Stimulated activated CD8-positive, alpha-beta memory T cell treated with anti-CD3 and anti-CD28 coated beads, Interleukin-12 subunit alpha, Interleukin-12 subunit beta, amount 100 ng/mL, for 1 hour (primary cell): ENCODE measurements at regions not wholly inside any gene's neighbourhood (a gene's known extent, or its start where the extent isn't known, plus 50 kb on each side); places are given as distances from the start of the nearest gene placed in this dataset.

Source experiments
- DNase-seq: peaks from one replicate; pipeline ENCODE4 v3.0.0-alpha.2; 2020; ENCODE audit warnings: low read depth

DNA sequence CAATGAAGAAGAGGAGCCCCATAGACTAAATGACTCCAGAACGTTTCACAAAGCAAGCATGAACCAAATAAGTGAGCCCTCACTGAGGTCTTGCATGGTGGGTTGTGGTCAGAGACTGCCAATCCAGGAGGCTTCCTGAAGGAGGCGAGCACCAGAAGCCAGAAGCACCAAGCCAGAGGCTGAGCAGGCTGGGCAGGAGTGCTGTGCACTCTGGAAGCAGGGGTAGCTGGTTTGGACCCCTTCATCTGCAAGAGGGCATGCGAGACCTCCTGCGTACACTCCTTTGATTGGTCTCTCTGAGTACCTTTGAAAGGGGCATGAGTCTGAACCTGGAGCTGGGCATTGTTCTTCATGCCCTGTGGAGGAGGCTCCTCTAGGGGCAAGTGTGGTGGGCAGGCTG lies 192.5 kb downstream of the HAUS1 start:
- no peak for DNase-seq

DNA sequence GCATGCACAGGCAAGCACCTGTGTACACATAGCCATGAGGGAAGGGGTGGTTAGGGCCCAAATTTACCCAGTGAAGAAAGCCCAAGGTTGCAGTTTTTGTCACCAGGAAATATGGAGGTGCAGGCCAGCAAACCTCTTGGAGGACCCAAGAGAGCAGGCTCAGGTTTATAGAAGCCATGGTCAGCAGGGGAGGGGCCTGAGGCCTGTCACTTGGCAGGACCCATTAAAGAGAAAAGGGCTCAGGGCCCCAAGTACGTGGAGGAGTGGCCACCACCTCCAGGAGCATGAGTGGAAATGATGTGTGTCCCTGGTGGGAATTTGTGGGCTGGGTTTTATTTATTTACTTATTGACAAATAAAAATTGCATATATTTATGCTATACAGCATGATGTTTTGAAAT lies 192.9 kb downstream of the HAUS1 start:
- DNase-seq = no peak

DNA sequence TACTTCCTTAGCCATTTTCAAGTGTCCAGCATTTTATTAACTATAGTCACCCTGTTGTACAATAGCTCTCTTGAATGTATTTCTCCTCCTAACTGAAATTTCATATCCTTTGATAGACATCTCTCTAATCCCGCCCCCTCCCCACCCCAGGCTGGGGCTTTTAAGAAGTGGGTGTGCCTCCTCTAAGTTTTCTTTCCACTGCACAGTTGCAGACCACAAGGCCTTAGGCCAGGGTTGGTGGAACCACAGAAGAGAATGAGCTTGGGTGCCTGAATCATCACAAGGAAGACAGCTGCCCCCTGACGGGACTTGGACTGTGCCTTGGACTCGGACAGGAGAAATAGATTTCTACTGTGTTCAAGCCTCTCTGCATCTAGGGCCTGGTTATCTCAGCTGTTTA lies 193.4 kb downstream of the HAUS1 start:
- DNase-seq = no peak

DNA sequence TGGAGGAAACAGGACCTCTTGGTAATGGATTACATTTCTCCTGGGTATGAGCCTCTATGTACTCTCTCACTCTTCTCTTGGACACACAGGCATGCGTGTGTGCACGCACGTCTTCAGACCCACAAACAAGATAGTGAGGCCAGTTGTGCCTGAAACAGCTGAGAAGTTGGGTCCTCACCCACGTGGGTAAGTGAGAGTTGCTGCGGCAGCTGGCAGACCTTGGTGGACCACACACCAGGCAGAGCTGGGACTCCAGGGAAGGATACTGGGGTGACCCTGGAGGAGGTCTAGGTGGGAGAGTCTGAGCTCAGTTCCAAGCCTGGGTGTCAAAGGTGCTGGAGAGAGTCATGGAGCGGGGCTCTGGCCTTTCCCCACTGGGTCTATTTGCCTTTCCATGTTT lies 194.3 kb downstream of the HAUS1 start:
- no peak for DNase-seq

DNA sequence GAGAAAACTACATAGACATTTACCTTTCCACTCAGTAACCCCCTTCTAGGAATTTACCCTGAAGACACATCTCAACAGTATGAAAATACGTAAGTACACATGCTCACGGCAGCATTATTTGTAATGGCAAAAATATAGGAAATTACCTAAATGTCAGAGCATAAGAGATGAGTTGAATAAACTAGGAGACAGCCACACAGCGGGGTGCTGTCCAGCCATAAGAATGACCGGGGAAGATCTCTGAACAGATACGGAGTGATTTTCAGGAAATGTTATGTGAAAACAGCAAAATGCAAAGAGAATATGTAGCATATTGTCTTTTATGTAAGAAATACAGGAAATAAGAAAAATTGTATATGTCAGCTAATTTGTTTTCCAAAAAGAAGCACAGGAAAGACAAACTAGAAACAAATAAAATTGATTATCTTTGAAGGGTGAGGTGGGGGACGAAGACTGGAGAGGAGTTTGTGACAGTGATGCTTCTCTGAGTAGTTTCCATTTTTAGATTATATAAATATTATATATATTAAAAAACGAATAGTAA lies 195.4 kb downstream of the HAUS1 start:
- DNase-seq = no peak

DNA sequence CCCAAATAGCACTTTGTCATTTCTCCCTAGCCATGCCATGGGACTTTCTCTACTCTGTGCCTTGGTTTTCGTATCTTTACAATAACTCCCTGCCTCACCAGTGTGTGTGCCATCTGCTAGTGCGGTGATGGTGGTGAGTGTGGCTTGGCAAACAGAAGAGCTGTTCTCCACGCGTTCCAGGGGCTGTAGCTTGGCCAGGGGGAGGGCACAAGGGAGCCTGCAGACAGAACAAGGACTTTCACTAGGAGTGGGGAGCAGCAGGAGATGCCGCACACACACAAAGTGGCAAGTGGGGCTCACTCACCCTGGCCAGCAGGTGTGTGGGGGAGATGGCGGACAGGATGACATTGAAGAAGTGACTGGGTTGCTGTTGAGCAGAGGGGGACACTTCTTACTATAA lies 196.9 kb downstream of the HAUS1 start:
- no peak for DNase-seq

DNA sequence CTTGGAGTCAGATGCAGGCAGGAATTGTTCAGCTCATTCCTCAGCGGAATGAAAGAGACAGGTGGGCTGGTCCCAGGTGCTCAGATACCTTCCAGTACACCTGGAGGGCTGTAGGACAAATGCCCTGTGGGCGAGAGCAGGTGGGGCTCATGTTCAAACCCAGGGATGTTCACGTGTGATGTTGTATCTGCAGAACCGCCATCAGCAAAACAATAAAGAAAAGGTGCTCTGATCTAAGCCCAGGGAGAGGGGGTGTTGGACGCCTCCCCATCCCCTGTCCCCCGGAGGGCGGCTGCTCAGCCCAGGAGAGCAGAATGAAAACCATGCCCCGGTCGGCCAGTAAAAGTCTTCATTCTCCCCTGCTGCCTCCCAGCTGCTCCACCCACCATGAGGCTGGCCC lies 197.4 kb downstream of the HAUS1 start:
- no peak for DNase-seq

DNA sequence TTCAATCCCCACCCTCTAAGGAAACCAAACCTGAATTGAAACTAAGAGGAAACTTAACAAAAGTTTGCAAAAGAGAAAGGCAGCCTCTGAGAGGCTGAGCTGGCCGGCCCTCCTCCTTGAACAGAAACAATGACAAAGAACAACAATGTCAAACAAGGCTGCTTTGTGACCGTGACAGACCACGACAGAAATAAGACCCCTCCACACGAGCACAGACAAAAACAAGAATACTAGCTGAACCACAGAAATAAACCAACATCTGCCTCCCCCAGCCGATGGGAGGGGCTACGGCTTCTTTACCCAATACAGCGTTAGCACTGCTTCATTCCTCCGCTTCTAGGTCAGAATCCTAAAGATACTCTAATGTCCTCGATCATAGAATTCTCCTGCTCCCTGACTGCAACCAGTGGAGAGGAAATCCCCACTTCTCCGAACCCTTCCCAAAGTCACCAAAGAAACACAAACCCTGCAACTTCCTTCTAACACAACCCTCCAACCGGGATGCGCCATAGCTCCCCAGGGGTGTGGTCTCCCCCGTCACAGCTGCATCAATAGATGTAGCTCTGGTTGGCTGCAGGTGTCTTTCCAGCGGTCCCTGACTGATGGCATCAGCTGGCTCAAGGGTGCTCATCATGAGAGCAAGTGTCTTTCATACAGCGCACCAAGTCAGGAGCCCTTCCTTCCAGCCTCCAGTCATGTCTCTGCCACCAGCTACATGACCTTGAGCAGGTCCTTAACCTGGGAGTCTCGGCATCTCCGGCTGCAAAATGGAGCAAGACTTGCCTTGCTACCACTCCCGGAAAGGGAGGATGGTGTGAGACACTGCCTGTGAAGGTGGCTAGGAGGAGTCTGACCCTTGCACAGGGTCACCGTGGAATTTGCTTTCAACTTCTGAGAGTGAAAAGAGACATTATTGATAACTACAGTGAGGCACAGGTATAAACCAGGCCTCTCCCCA lies 198.6 kb downstream of the HAUS1 start:
- DNase-seq = no peak

DNA sequence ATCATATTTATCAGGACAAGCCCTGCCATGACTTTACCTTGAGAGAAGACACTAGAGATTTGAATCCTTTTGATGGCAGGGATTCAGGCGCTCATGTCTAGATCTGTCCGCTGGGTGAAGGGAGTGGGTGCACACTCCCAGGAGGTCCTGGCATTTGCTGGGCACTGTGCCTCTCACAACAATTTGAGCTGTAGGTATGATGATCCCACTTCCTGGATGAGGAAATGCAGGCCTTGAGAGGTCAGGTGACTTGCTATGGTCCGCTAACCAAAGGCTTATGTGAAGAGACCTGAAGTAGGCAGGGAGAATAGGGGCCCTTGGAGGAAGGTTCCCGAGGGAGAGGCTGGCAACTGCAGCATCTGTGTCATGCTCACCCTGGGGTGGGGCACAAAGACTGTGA lies 206.1 kb downstream of the HAUS1 start:
- DNase-seq = no peak

DNA sequence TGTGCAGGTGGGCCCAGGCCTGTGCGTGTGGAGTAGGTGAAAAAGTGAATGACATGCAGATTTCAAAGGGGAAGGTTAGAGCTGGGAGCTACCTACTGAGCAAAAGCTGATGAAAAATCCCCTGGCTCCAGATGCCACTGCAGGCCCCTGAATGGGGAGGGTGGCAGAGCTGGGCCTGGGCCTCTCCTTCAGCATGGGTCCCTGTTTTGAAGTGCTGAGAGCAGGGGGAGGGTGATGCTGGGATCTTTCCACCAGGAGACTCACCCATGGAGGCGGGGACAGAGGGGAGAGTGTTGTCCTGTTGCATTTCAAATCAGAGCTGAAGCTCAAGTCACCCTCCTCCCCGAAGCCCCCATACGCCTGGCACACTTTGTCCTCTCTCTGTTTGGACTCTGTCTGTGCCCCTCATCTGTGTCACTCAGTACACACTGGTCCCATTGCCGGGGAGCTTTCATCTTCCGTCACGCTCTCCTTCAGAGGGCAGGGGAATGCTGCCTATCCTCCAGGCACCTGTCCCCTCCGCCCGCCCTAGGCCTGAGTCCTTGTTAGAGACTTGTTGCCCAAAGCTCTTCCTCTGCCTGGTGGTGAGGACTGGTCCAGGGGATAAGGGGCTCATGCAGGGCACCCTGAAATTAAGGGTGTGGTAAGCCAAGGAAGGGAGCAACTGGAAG lies 206.6 kb downstream of the HAUS1 start:
- no peak for DNase-seq

DNA sequence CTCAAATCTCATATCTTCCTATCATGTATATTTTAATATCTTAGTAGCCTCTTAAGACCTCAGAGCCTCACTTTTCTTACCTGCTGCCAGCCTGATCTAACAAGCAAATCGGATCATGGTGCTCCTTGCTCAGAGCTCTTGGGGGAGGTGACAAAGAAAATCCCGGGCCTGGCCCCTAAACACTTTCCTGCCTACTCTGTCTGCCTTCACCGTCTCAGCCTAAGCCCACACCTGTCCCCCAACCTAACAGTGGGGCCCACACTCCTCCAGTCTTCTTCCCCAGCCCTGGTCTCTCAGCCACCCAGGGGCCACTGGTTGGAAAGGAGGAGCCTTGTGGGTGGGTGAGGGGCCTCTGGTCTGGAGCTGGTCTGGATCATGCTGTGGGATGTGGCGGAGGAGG lies 207.3 kb downstream of the HAUS1 start:
- DNase-seq = no peak

DNA sequence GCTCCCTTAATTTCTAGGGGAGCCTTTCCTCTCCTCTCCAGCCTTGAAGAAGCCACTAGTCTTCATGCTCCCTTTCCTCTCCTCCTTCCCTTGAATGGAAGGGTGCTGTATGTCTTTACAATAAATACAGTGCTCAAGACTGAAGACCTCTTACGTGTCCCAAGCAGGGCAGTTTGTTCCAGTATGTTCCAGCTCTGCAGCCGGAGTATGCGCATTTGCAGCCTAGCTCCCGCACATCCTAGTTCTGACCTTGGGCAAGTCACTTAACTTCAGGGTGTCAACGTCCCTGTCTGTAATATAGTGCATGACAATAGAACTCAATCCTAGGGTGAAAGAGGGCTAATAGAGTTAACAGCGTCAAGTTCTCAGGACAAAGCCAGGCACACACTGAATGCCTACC lies 208.0 kb downstream of the HAUS1 start:
- no peak for DNase-seq

DNA sequence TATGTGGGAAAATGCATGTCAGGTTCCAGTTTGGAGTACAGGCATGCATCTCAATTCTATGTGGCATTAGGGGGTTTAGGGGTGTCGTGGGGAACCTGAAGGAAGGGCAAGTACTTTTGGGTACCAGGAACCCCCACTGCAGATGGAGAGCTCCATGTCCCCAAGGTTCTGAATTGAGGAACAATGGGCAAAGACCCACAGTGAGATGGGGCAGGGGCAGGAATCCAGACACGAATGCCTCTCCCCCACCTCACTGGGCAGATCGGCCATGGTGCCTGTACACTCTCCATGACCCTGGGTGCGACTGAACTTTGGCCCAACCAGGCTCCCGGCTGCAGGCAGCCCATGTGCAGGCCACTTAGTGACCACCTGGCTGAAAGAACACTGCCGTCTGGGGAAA lies 209.3 kb downstream of the HAUS1 start:
- no peak for DNase-seq

DNA sequence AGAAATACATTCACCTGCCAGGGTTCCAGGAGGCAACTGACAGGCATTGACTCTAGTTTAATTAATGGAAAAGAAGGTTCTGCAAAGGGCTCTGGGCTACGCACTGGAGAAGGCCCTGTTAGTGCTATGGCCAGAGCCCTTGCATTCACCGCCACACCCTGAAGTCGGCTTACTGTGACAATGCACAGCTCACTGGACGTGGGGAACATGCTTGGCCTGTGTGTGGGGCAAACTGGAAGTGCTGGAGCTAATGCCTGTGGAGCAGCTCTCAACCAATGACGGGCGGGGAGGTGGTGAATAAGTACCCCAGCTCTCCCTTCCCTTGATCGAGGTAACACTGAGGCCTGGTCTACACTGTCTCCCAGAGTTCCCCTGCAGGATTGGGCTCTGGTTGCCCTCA lies 209.8 kb downstream of the HAUS1 start:
- DNase-seq = no peak

DNA sequence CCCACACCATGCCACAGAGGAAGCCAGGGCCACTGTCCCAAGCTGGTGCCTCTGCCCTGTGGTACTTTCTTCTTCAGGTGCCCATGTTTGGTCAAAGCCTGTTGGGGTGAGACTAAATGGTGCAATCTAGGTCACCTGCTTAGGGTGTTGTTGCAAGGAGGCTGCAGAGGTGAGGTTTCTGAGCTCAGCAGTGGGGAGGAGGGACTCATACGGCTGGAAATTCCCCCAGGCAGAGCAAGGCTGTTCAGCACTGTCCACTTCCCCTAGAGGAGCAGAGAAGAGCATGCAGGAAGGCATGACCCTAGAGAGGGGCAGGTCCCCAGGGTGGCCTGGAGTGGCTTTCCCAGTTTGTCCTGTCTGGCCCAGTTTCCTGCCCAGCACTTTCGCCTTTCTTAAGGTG lies 211.0 kb downstream of the HAUS1 start:
- DNase-seq = no peak

DNA sequence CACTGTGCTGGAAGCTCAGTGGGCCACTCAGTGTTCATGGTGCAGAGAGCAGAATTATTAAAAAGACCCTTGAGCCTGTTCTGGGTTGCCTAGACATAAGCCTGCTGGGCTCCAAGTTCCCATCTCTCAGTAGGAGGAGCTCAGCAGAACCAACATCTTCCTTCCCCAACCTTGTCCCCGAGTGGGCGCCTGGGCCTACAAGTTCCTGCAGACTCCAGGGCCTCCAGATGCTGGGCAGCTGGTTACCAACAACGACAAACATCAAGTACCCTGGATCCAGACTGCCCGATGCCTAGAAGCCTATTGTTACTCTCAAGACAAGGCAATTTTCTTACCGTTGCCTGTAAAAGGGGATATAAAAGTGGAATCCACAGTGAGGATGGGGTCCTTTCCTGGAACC lies 214.2 kb downstream of the HAUS1 start:
- DNase-seq = no peak

DNA sequence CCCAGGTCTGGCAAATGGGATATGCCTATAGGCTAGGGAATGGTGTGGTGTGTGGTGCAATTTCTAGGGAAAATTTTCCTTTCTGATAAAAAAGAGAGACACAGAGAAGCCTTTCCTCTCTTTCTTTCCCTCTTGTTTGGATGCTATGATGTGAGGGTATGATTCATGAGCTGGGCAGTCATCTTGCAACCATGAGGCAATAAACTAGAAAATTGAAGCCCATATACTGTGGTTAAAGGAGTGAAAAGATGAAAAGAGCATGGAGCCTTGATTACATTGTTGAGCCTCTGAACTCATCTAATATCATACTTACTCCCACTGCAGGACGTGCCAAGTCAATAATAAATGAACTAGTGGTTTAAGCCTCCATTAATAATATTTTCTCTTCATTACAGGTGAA lies 215.6 kb downstream of the HAUS1 start:
- DNase-seq = no peak

DNA sequence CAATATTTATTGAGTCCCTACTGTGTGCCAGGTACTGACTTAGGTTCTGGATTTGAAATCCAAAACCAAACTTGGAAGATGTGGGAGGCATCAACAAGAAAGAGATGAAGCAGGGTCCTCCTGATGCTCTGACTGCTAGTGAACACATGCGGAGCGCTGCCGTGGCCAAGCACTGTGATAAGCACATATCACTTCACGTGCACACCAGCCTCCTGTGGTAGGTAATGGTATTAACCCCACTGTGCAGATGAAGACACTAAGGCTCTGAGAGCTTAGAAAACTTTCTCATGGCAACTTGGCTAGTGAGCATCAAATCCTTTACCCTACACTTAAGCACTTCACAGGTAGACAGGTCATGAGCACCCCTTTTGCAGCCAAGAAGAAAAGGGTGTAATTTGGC lies 216.1 kb downstream of the HAUS1 start:
- DNase-seq = no peak

DNA sequence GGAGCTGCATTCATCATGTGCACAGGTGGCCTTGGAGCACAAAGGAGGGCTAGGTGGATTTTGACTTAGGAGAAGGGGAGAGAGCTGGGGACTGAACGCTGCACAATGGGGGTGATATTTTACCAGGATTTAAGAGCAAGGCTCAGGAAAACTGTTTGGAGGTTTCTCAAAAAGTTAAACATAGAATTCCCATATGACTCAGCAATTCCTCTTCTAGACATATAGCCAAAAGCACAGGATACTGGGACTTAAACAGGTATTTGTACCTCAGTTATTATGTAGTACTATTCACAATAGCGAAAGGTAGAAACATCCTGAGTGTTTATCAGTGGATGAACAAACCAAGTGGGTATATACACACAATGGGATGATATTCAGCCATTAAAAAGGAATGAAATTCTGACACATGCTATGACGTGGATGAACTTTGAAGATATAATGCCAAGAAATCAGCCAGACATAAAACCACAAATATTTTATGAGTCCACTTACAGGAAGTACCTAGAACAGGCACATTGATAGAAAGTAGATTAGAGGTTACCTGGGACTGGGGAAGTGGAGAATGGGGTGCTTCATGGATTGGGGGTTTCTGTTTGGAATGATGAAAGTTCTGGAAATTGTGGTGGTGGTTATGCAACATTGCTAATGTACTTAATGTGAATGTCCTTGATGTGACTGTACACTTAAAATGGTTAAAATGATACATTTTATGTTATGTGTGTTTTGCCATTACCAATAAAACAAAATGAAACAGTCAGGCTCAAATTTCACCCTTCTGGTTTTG lies 216.9 kb downstream of the HAUS1 start:
- DNase-seq = no peak

DNA sequence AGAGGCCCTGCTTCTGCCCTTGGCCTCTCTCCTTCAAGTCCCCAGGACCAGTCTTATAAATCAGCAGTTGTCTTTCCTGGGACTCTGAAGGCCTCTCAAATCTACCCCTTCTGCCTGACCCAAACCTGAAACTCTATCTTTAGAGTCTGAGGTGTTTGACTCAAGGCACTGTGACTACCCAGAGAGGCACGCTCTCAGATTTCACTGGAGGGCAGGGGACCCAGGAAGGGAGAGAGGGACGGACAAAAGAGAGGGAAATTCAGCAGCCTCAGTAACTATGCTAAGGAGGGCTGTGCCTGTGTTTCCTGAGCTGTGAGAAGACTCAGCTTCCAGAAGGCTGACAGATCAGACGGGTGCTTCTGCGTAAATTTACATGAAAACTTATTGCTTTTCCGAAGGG lies 217.8 kb downstream of the HAUS1 start:
- no peak for DNase-seq

DNA sequence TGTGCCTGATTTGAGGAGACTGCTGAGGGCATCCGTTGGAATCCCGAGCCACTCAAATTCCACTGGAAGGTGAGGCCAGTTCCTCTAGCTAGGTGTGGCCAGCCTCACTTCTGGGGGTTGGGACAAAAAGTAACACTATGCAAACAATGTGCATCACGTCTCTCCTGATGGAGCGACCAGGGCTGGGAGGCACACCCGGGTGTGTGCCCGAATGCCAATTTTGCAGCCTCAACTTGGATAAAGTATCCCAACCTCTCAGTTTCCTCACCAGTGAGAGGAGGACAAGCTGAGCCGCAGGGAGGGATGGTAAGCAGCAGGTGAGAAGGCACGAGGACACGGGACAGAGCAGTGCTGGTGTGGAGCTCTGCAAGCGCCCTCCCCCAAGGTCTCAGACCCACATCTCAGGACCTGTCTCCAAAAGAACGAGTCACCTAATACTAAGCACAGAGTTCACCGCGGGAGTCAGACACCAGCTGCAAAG lies 218.3 kb downstream of the HAUS1 start:
- no peak for DNase-seq

DNA sequence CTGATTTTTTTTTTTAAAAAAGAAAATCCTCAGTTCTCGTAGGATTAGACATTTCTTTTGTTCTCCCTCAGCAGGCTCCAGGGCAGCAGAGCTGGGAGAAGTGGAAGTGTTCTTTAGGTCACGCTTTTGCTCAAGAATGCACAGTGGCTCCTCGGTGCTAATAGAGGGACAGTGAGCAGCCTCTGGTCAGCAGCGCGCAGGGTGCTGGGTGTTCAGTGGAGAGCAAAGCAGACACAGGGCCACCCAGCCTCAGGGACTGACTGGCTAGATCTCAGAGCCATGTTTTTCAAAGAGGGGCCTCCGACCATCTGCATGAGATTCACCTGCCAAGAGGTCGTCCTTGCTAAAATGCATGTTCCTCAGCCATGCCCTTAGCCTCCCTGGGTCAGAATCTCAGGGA lies 218.8 kb downstream of the HAUS1 start:
- DNase-seq = no peak
